Lower leg skin (tissue), 3 donors: ENCODE measurements at regions not wholly inside any gene's neighbourhood (a gene's known extent, or its start where the extent isn't known, plus 50 kb on each side); places are given as distances from the start of the nearest gene placed in this dataset.

Experiments
- CTCF ChIP-seq, 3 donors: fragments of 450-650 bp; IDR thresholded peaks; one replicate each; pipeline ENCODE4 v1.5.1; 2016; ENCODE audit warnings: antibody characterized with exemption in 3 of 3, mild to moderate bottlenecking in 3 of 3, moderate library complexity in 2 of 3
- POLR2A ChIP-seq, 2 donors: fragments of 450-650 bp; IDR thresholded peaks; one replicate each; pipeline ENCODE4 v1.6.1; 2016 to 2017; ENCODE audit warnings: antibody characterized with exemption in 2 of 2, mild to moderate bottlenecking in 1 of 2, moderate library complexity in 1 of 2

- TF ChIP-seq POLR2A (IDR thresholded peaks at IDR 0.05) (no peak), CTCF (IDR thresholded peaks at IDR 0.05) (no peak)
Measured at GRCh38 chr2:81078102-81078501, 773.5 kb upstream of the LRRTM1 start.
